ENCODE measurements at regions not wholly inside any gene's neighbourhood (a gene's known extent, or its start where the extent isn't known, plus 50 kb on each side); places are given as distances from the start of the nearest gene placed in this dataset.

DNA sequence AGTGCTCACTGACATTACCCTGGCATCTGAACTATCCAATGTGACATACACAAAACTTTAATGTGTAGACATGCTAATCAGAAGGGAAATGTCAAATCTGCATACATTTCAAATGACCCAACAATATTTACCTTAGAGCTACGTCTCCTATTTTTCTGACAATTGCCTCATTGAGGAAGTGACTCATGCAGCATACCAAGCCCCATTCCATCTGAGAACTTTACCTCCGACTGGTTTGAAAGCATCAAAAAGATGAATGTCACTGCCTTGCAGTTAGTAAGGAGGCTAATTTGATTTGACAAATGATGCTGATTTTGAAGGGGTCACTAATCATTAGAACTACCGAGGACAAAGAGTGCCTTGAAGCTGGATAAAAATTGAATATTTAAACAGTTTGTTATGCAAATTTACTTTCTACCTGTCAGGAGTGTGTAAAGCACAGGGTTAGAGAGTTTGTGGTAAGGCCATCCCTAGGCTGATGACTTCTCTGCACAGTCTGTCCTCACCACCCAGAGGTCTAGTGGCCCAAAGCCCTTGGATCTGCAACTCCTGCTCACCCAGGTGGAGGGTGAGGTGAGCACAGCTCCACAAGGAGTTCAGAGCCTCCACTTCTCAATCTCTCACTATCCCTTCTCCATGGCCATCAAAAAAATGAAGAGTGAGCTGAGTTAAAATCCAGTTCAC lies 500.3 kb upstream of the C1orf87 start:
- H3K79me2 ChIP-seq (ENCODE audit: insufficient read depth, low read length): no peaks in the 10 kb centered on the region
- H3K4me2 ChIP-seq (ENCODE audit: low read depth, low read length, poor library complexity, severe bottlenecking): no peak overlapping the region
- no peaks in the 10 kb centered on the region for H3K9me3 ChIP-seq (ENCODE audit: insufficient read depth, low read length)
- no peaks in the 10 kb centered on the region for H3F3A ChIP-seq (ENCODE audit: insufficient read depth)
- H3K9ac ChIP-seq (ENCODE audit: low read length): no peak overlapping the region
- no peak overlapping the region for H3K27ac ChIP-seq (ENCODE audit: low read depth, low read length)
- H3K9me2 ChIP-seq (replicated peaks; ENCODE audit: insufficient read depth, low read length): no peaks in the 10 kb centered on the region
- H3K4me3 ChIP-seq (ENCODE audit: insufficient read depth, low read length, poor library complexity, severe bottlenecking): no peak overlapping the region
- no peak overlapping the region for H2AFZ ChIP-seq (ENCODE audit: low read depth, low read length, severe bottlenecking)
- TF ChIP-seq CTCF (IDR thresholded peaks at IDR 0.05; ENCODE audit: insufficient read depth, low read length, poor library complexity, severe bottlenecking) (no peak), EZH2phosphoT487 (conservative IDR thresholded peaks at IDR 0.05; ENCODE audit: low read length) (no peak)
- H4K20me1 ChIP-seq (ENCODE audit: low read depth, low read length): no peaks in the 10 kb centered on the region
- H3K36me3 ChIP-seq (ENCODE audit: low read length): no peaks in the 10 kb centered on the region
- no peaks in the 10 kb centered on the region for H3K27me3 ChIP-seq (ENCODE audit: low read length)

DNA sequence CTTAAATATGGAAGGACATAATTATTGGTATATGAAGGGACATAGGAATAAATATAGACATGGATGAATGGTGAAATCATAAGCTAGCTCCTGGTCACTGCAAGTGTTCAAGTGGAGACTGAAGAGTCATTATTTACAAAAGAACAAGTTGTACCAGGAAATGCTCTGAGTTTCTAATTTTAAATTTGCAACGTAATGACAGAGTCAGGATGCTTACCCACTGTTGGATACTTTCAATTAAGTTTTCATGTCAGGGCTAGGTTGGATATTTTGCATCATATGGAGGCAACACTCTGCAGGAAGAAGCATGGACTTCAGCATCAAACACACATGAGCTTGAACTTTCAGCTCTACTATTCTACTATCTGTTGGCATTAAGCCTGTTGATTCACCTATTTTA lies 499.6 kb upstream of the C1orf87 start:
- Histone ChIP-seq H3K4me3 (ENCODE audit: insufficient read depth, low read length, poor library complexity, severe bottlenecking) (no peak overlapping the region), H4K20me1 (ENCODE audit: low read depth, low read length) (no peaks in the 10 kb centered on the region), H3K27me3 (ENCODE audit: low read length) (no peaks in the 10 kb centered on the region), H3K9ac (ENCODE audit: low read length) (no peak overlapping the region), H3K4me2 (ENCODE audit: low read depth, low read length, poor library complexity, severe bottlenecking) (no peak overlapping the region), H3K36me3 (ENCODE audit: low read length) (no peaks in the 10 kb centered on the region), H3K9me3 (ENCODE audit: insufficient read depth, low read length) (no peaks in the 10 kb centered on the region), H3K27ac (ENCODE audit: low read depth, low read length) (no peak overlapping the region), H3K79me2 (ENCODE audit: insufficient read depth, low read length) (no peaks in the 10 kb centered on the region), H3K9me2 (replicated peaks; ENCODE audit: insufficient read depth, low read length) (no peaks in the 10 kb centered on the region), H3F3A (ENCODE audit: insufficient read depth) (no peaks in the 10 kb centered on the region), H2AFZ (ENCODE audit: low read depth, low read length, severe bottlenecking) (no peak overlapping the region)
- no peak for TF ChIP-seq EZH2phosphoT487 (conservative IDR thresholded peaks at IDR 0.05; ENCODE audit: low read length)

- no peak overlapping the region for H2AFZ ChIP-seq (ENCODE audit: low read depth, low read length, severe bottlenecking)
- no peak overlapping the region for H3K27ac ChIP-seq (ENCODE audit: low read depth, low read length)
- H4K20me1 ChIP-seq (ENCODE audit: low read depth, low read length): no peaks in the 10 kb centered on the region
- no peaks in the 10 kb centered on the region for H3K79me2 ChIP-seq (ENCODE audit: insufficient read depth, low read length)
- H3K4me3 ChIP-seq (ENCODE audit: insufficient read depth, low read length, poor library complexity, severe bottlenecking): no peak overlapping the region
- H3F3A ChIP-seq (ENCODE audit: insufficient read depth): no peaks in the 10 kb centered on the region
- no peaks in the 10 kb centered on the region for H3K27me3 ChIP-seq (ENCODE audit: low read length)
- H3K36me3 ChIP-seq (ENCODE audit: low read length): no peaks in the 10 kb centered on the region
- no peak overlapping the region for H3K9ac ChIP-seq (ENCODE audit: low read length)
- H3K9me2 ChIP-seq (replicated peaks; ENCODE audit: insufficient read depth, low read length): no peaks in the 10 kb centered on the region
- TF ChIP-seq CTCF (IDR thresholded peaks at IDR 0.05; ENCODE audit: insufficient read depth, low read length, poor library complexity, severe bottlenecking) (no peak), EZH2phosphoT487 (conservative IDR thresholded peaks at IDR 0.05; ENCODE audit: low read length) (no peak)
- no peaks in the 10 kb centered on the region for H3K9me3 ChIP-seq (ENCODE audit: insufficient read depth, low read length)
- no peak overlapping the region for H3K4me2 ChIP-seq (ENCODE audit: low read depth, low read length, poor library complexity, severe bottlenecking)
Measured at GRCh38 chr1:60572378-60572777, 498.8 kb upstream of the C1orf87 start.

GRCh38 chr1:60571811-60572210 lies 498.2 kb upstream of the C1orf87 start:
- Histone ChIP-seq H3K4me2 (ENCODE audit: low read depth, low read length, poor library complexity, severe bottlenecking) (no peak overlapping the region), H3K36me3 (ENCODE audit: low read length) (no peaks in the 10 kb centered on the region), H3K27me3 (ENCODE audit: low read length) (no peaks in the 10 kb centered on the region), H3K4me3 (ENCODE audit: insufficient read depth, low read length, poor library complexity, severe bottlenecking) (no peak overlapping the region), H3K79me2 (ENCODE audit: insufficient read depth, low read length) (no peaks in the 10 kb centered on the region), H3K9me3 (ENCODE audit: insufficient read depth, low read length) (no peaks in the 10 kb centered on the region), H3F3A (ENCODE audit: insufficient read depth) (no peaks in the 10 kb centered on the region), H4K20me1 (ENCODE audit: low read depth, low read length) (no peaks in the 10 kb centered on the region), H2AFZ (ENCODE audit: low read depth, low read length, severe bottlenecking) (no peak overlapping the region), H3K9ac (ENCODE audit: low read length) (no peak overlapping the region), H3K9me2 (replicated peaks; ENCODE audit: insufficient read depth, low read length) (no peaks in the 10 kb centered on the region), H3K27ac (ENCODE audit: low read depth, low read length) (no peak overlapping the region)
- no peak for TF ChIP-seq EZH2phosphoT487 (conservative IDR thresholded peaks at IDR 0.05; ENCODE audit: low read length)
- no peak for TF ChIP-seq CTCF (IDR thresholded peaks at IDR 0.05; ENCODE audit: insufficient read depth, low read length, poor library complexity, severe bottlenecking)

All from SU-DHL-6 (cell line).